ENCODE measurements at regions not wholly inside any gene's neighbourhood (a gene's known extent, or its start where the extent isn't known, plus 50 kb on each side); places are given as distances from the start of the nearest gene placed in this dataset.

- Mint-ChIP-seq H3K4me1 (no peaks in the 10 kb centered on the region), H3K9me3 (peaks cover 0 to 2% (median 0%) of the 10 kb centered on the region in 7 donors), H3K4me3 (no peak overlapping the region), H3K27ac (no peak overlapping the region), H3K27me3 (ENCODE audit: low read depth in 3 of 3) (peaks cover 0 to 1% (median 0%) of the 10 kb centered on the region in 3 donors), H3K36me3 (no peaks in the 10 kb centered on the region)
- intact Hi-C loops (cut with micrococcal nuclease), result no loop called here
- H3K4me2 ChIP-seq (replicated peaks; ENCODE audit: extremely low read depth, low read length, poor library complexity, severe bottlenecking), result no peak overlapping the region
- no peaks in the 10 kb centered on the region for H3K79me2 ChIP-seq (ENCODE audit: insufficient read depth, low read length)
- no peak for DNase-seq
- H3K27me3 ChIP-seq (ENCODE audit: control insufficient read depth in 2 of 2, insufficient read depth in 2 of 2, low read length in 2 of 2), result no peaks in the 10 kb centered on the region
- no peak overlapping the region for H3K27ac ChIP-seq (ENCODE audit: low read depth in 1 of 2, low read length in 2 of 2)
- H4K20me1 ChIP-seq (ENCODE audit: insufficient read depth, low read length), result no peaks in the 10 kb centered on the region
- no peaks in the 10 kb centered on the region for H3K9me3 ChIP-seq (replicated peaks in 1 of 2; ENCODE audit: control insufficient read depth in 1 of 2, insufficient read depth in 1 of 2, low read length in 2 of 2)
- H3K4me1 ChIP-seq (ENCODE audit: control insufficient read depth in 1 of 2, insufficient read depth in 2 of 2, low read length in 2 of 2), result no peaks in the 10 kb centered on the region
- no peak for TF ChIP-seq CTCF (IDR thresholded peaks at IDR 0.05)
- no peak overlapping the region for H2AFZ ChIP-seq (ENCODE audit: insufficient read depth, low read depth, low read length, poor library complexity, severe bottlenecking)
- no peak overlapping the region for H3K4me3 ChIP-seq (replicated peaks in 1 of 3; ENCODE audit: low read depth in 2 of 3, low read length in 3 of 3)
- H3K36me3 ChIP-seq (replicated peaks in 1 of 2; ENCODE audit: control insufficient read depth in 1 of 2, insufficient read depth in 2 of 2, low read length in 2 of 2), result no peaks in the 10 kb centered on the region
- H3K9ac ChIP-seq (ENCODE audit: insufficient read depth, low read length, poor library complexity, severe bottlenecking), result no peak overlapping the region
These were observed 209.7 kb downstream of the MACC1 start for GRCh38 chr7:20007510-20007909.

- H3K4me3 Mint-ChIP-seq, result no peak overlapping the region
- H3K36me3 ChIP-seq (replicated peaks in 1 of 2; ENCODE audit: control insufficient read depth in 1 of 2, insufficient read depth in 2 of 2, low read length in 2 of 2), result no peaks in the 10 kb centered on the region
These were observed 212.1 kb downstream of the MACC1 start for GRCh38 chr7:20005081-20005480.

More at GRCh38 chr7:20005081-20005480, 212.1 kb downstream of the MACC1 start:
- peaks cover 0 to 3% (median 0%) of the 10 kb centered on the region in 7 donors for H3K9me3 Mint-ChIP-seq
- Histone ChIP-seq H4K20me1 (ENCODE audit: insufficient read depth, low read length) (no peaks in the 10 kb centered on the region), H3K4me2 (replicated peaks; ENCODE audit: extremely low read depth, low read length, poor library complexity, severe bottlenecking) (no peak overlapping the region), H3K27me3 (ENCODE audit: control insufficient read depth in 2 of 2, insufficient read depth in 2 of 2, low read length in 2 of 2) (no peaks in the 10 kb centered on the region), H3K27ac (ENCODE audit: low read depth in 1 of 2, low read length in 2 of 2) (no peak overlapping the region), H3K9ac (ENCODE audit: insufficient read depth, low read length, poor library complexity, severe bottlenecking) (no peak overlapping the region), H3K79me2 (ENCODE audit: insufficient read depth, low read length) (no peaks in the 10 kb centered on the region), H2AFZ (ENCODE audit: insufficient read depth, low read depth, low read length, poor library complexity, severe bottlenecking) (no peak overlapping the region), H3K9me3 (replicated peaks in 1 of 2; ENCODE audit: control insufficient read depth in 1 of 2, insufficient read depth in 1 of 2, low read length in 2 of 2) (no peaks in the 10 kb centered on the region), H3K4me1 (ENCODE audit: control insufficient read depth in 1 of 2, insufficient read depth in 2 of 2, low read length in 2 of 2) (no peaks in the 10 kb centered on the region), H3K4me3 (replicated peaks in 1 of 3; ENCODE audit: low read depth in 2 of 3, low read length in 3 of 3) (no peak overlapping the region)
- peaks cover 0 to 1% (median 0%) of the 10 kb centered on the region in 3 donors for H3K27me3 Mint-ChIP-seq (ENCODE audit: low read depth in 3 of 3)
- no CpG with 5 or more reads among the region's 3 CpGs for WGBS (ENCODE audit: insufficient coverage)
- no peaks in the 10 kb centered on the region for H3K4me1 Mint-ChIP-seq
- no peaks in the 10 kb centered on the region for H3K36me3 Mint-ChIP-seq
- DNase-seq, result no peak
- no peak for TF ChIP-seq CTCF (IDR thresholded peaks at IDR 0.05)
- H3K27ac Mint-ChIP-seq, result no peak overlapping the region
- intact Hi-C loops (cut with micrococcal nuclease), result no loop called here

Data from CD14-positive monocyte (primary cell).